ENCODE measurements at regions not wholly inside any gene's neighbourhood (a gene's known extent, or its start where the extent isn't known, plus 50 kb on each side); places are given as distances from the start of the nearest gene placed in this dataset.

DNA sequence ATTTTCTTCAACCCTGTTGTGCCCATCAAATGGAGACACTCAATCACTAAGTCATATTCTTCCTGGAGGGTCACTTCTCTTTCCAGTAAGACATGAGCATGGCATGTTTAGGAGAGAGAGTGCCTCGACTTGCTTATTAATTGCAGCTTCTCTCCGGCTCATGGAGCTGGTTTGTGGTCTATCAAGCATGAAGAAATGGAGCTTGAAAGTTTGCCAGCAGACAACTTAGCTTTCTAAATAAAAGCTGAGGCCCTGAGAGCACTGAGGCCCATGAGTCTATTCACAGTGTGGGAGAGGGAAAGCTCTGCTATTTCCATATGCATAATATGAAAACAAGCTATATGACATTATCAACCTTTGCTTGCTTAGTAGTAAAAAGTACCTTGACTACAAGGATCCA is 378.5 kb downstream of the FGF9 start:
- DNase-seq (ENCODE audit: insufficient read length, low spot score) (no peak), FAIRE-seq (no peak)
- TF ChIP-seq POLR2A (IDR thresholded peaks at IDR 0.05; ENCODE audit: low read depth, low read length), result no peak

DNA sequence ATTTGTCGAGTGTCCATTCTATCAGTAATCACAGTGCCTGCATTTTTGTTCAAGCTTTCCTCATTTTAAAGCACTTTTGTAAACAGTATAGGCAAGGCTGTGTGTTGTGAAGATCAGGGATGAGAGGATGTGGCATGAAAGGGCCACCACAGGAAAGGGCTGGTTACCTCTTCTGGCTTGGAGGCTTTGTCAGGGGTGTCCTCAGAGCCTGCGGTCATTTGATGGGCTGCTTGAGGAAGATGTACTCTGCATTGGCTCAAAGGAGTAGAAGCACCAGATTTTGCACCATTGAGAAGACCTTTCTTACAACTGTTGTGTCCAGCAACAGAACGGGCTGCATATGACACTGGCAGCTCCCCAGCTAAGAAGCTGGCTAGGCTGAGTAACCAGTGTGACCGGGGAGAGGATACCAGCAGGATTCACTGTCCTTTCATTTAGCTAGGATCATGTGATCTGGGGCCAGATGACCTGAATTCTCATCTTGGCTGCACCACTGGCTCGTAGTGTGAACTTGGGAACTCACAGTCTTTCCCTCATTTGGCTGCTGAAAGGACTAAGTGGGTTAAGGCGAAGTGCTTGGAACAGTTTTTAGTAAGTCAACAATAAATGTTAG is 380.2 kb downstream of the FGF9 start:
- FAIRE-seq, result no peak
- no peak for DNase-seq (ENCODE audit: insufficient read length, low spot score)
- no peak for TF ChIP-seq POLR2A (IDR thresholded peaks at IDR 0.05; ENCODE audit: low read depth, low read length)

DNA sequence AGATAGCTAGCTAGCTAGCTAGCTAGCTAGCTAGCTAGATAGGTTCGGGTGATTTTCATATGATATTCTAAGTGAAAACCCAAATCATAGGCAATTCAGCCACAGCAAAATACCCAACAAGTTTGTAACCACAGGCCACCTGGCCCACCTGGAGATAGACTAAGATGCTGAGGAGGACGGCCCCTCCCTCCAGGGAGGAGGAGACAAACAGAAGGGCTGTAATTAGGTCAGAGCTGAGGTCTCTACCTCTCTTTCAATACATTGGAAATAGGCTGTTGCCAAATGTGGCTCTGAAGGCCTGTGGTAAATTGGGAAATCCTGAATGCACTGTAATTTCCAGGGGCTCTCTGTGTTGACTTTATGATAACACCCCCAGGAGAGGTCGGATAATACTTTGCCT is 382.2 kb downstream of the FGF9 start:
- FAIRE-seq (no peak), DNase-seq (ENCODE audit: insufficient read length, low spot score) (no peak)
- TF ChIP-seq POLR2A (IDR thresholded peaks at IDR 0.05; ENCODE audit: low read depth, low read length), result no peak

DNA sequence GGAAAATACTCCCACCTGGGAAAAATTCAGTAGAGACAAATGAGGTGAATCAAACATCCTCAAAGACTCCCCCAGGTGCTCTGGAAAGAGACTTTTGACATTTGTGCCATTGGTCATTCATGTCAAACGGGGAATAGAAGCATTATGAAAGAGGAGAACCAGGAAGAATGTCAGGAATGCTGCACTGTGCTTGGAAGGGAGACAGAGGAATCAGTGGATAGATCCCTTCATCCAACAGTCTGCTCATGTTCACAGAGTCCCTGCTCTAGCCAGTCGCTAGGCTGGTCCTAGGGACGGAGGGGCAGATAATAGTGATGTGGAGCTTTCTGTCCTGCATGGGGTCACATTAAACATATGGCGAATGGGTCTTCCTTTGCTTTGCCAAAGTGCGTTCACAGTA is 384.4 kb downstream of the FGF9 start:
- FAIRE-seq (no peak), DNase-seq (ENCODE audit: insufficient read length, low spot score) (no peak)
- no peak for TF ChIP-seq POLR2A (IDR thresholded peaks at IDR 0.05; ENCODE audit: low read depth, low read length)

DNA sequence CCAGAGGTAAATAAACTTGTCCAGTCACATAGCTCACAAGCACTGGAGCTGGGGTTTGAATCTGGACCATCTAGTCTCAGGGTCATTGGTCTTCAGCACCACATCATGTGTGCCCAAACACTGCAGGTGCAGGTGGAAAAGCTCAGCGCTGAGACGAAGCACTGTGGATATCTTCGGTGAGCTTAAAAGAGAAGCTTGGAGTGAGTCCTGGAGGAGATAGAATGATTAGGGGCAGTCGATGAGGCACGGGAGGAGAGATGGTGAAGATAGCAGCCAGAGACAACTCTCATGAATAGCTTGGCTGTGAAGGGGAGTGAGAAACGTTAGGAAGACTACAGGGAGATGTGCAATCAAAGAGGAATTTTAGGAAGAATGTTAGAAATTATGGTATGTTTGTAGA is 389.3 kb downstream of the FGF9 start:
- FAIRE-seq (no peak), DNase-seq (ENCODE audit: insufficient read length, low spot score) (no peak)
- TF ChIP-seq POLR2A (IDR thresholded peaks at IDR 0.05; ENCODE audit: low read depth, low read length), result no peak

DNA sequence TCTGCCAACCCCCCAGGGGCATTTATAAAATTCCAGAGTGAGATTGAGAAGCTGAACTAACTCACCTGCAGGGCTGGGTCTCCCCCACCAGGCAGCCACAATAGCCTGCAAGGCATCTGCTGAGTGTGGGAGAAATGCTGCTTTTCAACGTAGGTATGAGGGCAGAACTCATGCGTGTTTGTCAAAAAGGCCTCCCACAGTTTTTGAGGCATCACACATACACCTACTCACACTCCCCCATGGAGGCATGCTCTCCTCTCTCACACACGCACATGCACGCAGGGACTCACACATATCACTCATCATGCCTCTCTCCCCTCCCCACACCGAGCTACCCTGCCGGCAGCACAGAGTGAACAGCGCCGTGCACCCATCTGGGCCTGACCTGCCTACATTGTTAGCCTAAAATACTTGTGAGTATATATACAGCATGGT is 390.5 kb downstream of the FGF9 start:
- no peak for TF ChIP-seq POLR2A (IDR thresholded peaks at IDR 0.05; ENCODE audit: low read depth, low read length)
- no peak for DNase-seq (ENCODE audit: insufficient read length, low spot score)
- FAIRE-seq, result no peak

DNA sequence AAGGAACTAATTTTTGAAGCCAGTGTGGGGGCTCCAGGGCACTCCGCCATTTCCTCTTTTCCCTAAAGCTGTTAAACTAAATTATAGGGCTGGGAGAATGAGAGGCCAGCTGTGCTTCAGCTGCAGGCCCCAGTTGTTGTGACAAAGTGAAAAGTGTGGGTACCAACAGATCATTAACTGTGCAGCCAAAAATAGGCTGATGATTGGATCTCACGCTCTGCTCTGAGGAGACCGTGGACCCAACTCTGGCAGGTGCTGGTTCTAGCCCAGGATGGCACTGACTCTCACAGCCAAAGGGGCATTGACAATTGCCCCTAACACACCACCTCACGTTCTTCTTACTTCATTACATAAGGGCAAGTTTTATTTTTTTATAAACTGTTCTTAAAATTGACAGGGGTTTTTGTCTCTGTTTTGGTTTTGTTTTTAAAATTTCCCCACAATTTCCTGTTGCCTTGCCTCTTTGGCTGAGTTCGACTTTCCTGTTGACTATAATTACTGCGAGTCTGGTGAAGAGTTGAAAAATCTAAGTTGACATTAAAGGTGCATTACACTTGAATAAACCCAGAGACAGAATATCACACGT is 391.0 kb downstream of the FGF9 start:
- DNase-seq (ENCODE audit: insufficient read length, low spot score) (no peak), FAIRE-seq (no peak)
- TF ChIP-seq POLR2A (IDR thresholded peaks at IDR 0.05; ENCODE audit: low read depth, low read length), result no peak

DNA sequence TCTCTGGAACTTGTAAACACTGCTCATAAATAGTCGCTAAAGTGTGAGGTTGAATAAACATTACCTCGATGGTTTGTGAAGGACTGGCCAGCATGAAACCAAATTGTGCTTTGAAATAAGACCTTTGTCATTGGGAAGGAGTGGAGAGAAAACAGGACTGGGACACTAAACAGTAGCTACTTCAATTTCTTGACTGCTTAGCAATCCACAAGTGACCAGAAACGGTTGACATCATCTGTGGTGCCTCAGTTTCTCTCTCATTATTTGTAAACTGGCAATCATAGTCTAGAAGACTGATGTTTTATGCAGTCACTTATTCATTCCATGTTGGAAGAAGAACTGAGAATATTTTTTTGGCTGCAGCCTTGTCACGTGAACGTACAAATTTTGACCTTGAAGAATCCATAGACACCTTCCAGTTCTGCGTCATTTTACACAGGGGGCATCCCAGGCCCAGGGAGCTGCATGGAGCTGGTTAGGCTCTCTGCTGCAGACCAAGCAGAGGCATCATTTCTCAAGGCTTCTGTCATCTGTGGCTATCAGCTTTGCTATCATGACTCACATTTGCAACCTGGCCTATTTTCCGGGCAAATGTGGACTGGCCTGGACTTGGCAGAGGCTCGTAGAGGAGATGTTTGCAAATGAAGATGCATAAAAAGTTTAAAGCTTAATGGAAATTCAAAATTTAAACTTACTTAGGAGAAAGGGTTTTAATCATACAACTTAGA is 391.8 kb downstream of the FGF9 start:
- DNase-seq (ENCODE audit: insufficient read length, low spot score), result no peak
- TF ChIP-seq POLR2A (IDR thresholded peaks at IDR 0.05; ENCODE audit: low read depth, low read length), result no peak
- FAIRE-seq, result no peak

DNA sequence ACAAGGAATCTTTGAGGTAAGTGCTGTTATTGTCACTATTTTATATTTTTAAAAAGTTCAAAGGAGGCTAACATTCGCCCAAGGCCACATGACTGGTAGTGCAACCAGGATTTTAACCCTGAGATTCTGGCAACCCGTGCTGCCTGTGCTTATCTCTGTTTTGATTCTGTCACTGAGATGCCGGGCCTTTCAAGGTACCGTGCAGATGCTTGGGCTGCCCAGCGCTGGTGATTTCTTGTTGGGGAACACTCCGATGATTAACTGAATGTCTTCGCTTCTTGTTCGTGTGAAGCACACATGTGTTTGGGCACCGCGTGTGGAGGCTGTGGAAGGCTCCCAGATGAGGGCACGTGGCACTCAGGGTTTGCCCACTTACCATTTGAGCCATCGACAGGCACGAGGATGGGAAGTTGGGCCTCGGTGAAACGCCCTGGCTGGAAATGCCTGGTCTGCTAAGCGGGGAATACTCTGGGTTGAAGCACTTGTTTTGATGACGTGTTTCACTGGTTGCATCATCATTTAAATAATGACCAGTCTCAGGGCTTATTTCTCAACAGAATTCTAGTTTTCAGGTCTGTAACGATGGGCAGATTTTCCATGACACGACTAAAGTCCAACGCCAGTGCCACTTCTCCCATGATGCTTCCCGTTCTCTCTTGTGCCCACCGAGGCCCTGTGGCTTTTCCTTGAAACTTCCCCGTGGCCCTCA is 392.7 kb downstream of the FGF9 start:
- no peak for FAIRE-seq
- no peak for TF ChIP-seq POLR2A (IDR thresholded peaks at IDR 0.05; ENCODE audit: low read depth, low read length)
- DNase-seq (ENCODE audit: insufficient read length, low spot score), result no peak

DNA sequence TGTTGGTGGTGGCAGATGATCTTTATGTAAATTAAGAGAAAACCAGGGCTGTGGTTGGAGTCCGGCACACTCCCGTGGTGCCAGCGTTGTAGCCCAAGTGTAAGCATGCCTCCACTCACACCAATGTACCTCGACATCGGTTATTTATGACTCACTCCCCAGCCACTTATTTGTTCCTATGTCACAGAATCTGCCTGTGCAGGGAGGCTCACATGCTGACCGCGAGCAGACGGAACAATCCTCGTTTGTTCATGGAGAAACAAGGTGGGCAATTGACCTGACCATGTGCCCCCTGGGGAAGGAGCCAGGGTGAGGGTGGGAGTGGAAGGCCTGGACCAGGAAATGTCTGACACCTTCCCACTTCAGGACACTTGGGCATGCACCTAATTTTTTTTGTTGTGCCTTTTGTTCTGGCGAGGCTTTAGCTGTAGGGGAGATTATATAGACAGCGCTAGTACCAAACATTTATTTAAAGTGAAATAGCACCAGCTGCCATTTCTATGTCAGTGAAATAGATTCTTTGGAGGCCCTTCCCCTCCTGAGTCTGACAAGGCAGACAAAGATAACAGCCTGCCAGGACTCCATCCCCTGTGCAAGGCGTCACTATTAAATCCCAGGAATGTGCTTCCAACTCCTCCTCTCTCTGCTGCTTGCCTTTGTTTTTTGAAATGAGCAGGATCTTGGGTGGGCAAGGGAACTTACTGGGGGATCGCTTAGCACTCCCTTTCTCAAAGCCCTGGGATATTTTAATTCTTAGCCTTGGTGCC is 394.2 kb downstream of the FGF9 start:
- no peak for TF ChIP-seq POLR2A (IDR thresholded peaks at IDR 0.05; ENCODE audit: low read depth, low read length)
- no peak for DNase-seq (ENCODE audit: insufficient read length, low spot score)
- no peak for FAIRE-seq

DNA sequence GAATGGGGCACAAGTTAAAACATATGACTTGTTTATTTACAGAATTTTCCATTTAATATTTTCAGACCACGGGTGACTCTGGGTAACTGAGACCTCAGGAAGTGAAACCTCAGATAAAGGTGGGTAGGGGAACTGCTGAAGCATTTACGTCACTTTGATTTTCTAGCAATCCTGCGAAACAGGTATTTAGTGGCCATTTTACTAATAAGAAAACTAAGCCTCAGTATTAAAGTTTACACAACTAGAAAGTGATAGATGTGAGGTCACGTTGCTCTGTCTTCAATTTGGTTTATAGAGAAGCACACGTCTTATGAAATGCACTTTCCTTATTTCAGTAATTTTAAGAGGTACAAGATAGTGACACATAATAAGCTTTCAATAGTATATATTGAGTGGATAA is 402.8 kb downstream of the FGF9 start:
- no peak for TF ChIP-seq POLR2A (IDR thresholded peaks at IDR 0.05; ENCODE audit: low read depth, low read length)
- DNase-seq (ENCODE audit: insufficient read length, low spot score) (no peak), FAIRE-seq (no peak)

DNA sequence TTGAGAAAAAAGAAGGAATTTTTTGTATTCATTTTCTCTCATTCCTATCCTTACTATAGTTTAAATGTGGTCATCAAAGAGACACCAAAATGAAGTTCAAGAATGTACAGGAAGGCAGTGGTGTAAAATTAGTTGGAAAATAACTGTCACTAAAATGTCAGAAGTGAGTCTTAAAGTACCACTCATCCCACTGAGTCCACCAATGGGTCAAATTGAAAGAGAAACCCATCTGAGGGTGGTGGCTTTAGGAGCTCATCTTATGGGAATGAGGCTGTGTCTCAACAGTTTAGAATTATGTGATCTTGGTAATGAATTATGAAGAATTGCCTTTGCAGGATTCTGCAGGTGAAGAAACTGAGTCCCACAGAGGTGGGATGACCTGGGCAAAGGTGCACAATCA is 403.5 kb downstream of the FGF9 start:
- no peak for DNase-seq (ENCODE audit: insufficient read length, low spot score)
- TF ChIP-seq POLR2A (IDR thresholded peaks at IDR 0.05; ENCODE audit: low read depth, low read length), result no peak
- no peak for FAIRE-seq

DNA sequence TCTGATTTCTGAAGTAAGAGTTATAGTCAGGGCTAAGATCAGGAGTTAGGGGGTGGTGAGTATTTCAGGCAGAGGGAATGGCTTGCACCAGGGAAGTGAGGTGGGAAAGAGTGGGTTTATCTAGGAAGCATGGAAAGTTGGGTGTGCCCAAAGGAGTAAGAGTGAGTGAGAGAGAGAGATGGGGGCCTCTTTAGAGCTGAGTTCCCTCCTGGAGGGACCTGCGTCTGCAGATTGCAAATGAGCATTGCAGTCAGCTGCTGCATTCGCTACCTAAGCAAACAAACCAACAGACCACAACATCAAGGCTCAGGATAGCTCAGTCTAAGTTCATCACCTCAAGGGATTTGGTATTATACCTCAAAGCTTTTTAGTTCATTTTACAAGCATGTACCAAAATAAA is 405.8 kb downstream of the FGF9 start:
- DNase-seq (ENCODE audit: insufficient read length, low spot score) (no peak), FAIRE-seq (no peak)
- no peak for TF ChIP-seq POLR2A (IDR thresholded peaks at IDR 0.05; ENCODE audit: low read depth, low read length)

DNA sequence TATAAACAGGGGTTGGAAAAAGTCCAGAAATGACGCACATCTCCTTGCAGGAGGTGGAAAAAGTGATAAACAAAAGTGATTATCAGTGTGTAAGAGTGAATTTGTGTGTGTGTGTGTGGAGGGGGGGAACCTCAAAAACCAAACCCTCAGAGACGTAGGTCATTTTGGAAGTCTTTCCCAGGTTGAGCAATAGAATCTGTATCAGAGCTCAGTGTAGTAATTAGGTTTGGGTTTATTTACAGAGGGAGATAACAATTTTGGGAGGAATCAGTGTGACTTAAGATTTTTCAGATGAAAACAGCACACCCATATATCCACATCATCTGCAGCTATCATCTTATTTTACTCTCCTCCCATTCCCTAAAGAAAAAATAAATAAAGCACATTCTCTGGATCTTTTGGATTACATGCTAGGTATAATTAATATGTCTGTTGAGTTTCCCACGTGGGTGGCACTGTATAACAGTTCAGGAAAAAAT is 406.4 kb downstream of the FGF9 start:
- no peak for DNase-seq (ENCODE audit: insufficient read length, low spot score)
- no peak for TF ChIP-seq POLR2A (IDR thresholded peaks at IDR 0.05; ENCODE audit: low read depth, low read length)
- FAIRE-seq, result no peak
